ENCODE measurements at regions not wholly inside any gene's neighbourhood (a gene's known extent, or its start where the extent isn't known, plus 50 kb on each side); places are given as distances from the start of the nearest gene placed in this dataset.

DNA sequence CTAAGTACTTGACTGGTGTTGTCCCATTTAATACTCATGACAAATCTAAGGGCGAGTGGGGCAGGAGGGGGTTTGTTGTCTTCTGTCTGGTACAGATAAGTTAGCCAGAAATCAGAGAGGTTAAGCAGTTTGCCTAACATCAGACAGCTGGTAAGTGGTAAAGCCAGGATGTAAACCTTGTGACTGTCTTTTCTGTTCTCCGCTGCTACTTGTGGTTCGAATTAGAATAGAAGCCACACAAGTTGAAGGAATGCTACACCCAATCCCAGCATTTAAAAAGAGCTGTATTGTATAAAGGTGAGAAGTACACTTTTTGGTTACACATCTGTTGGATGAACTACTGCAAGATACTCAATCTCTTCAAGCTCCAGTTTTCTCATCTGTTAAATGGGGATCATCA is 474.7 kb upstream of the SUCLG2 start:
- Histone ChIP-seq H2BK120ac (replicated peaks; ENCODE audit: low read depth, low read length) (no peak overlapping the region), H4K91ac (replicated peaks; ENCODE audit: insufficient read length, low read length) (no peak overlapping the region), H2AFZ (ENCODE audit: low read length) (no peak overlapping the region), H3K4me3 (ENCODE audit: extremely low read depth in 1 of 4, insufficient read depth in 2 of 4, low read depth in 3 of 4, low read length in 4 of 4) (no peak overlapping the region), H3K4ac (replicated peaks; ENCODE audit: insufficient read length, low read depth, low read length) (no peak overlapping the region), H2BK5ac (ENCODE audit: low read depth, low read length) (no peak overlapping the region), H3K79me1 (ENCODE audit: low read depth, low read length) (no peaks in the 10 kb centered on the region), H3K79me2 (ENCODE audit: control insufficient read depth in 1 of 2, insufficient read depth in 2 of 2, low read length in 2 of 2) (no peaks in the 10 kb centered on the region), H3K27me3 (replicated peaks in 1 of 4; ENCODE audit: control insufficient read depth in 3 of 4, extremely low read depth in 1 of 4, insufficient read depth in 3 of 4, low read length in 3 of 4) (no peaks in the 10 kb centered on the region), H3K36me3 (ENCODE audit: control insufficient read depth in 2 of 4, insufficient read depth in 4 of 4, low read length in 3 of 4) (no peaks in the 10 kb centered on the region), H3K9me3 (ENCODE audit: insufficient read depth in 2 of 2, low read depth in 1 of 2, low read length in 1 of 2) (no peaks in the 10 kb centered on the region), H2BK12ac (ENCODE audit: low read depth, low read length) (no peak overlapping the region; the same call in 1 of the 2 replicates), H4K20me1 (replicated peaks in 1 of 2; ENCODE audit: control insufficient read depth in 1 of 2, insufficient read depth in 2 of 2, low read length in 2 of 2) (no peaks in the 10 kb centered on the region), H3K23ac (ENCODE audit: insufficient read length) (no peak overlapping the region), H3K14ac (ENCODE audit: insufficient read length) (no peak overlapping the region), H2BK15ac (ENCODE audit: low read length) (no peak overlapping the region), H2BK20ac (ENCODE audit: low read length) (no peak overlapping the region), H3K18ac (ENCODE audit: extremely low read depth, low read length) (no peak overlapping the region), H3K23me2 (ENCODE audit: low read depth, low read length) (peaks cover 6% of the 10 kb centered on the region; the same call in 1 of the 2 replicates), H4K8ac (ENCODE audit: extremely low read depth, insufficient read depth, low read length) (no peak overlapping the region), H3K4me1 (replicated peaks in 1 of 4; ENCODE audit: control insufficient read depth in 3 of 4, insufficient read depth in 4 of 4, low read length in 3 of 4) (no peaks in the 10 kb centered on the region), H3K27ac (ENCODE audit: low read depth, low read length) (no peak overlapping the region), H3K9ac (replicated peaks in 1 of 4; ENCODE audit: extremely low read depth in 1 of 4, low read depth in 3 of 4, low read length in 3 of 4) (no peak overlapping the region), H2AK5ac (ENCODE audit: low read depth, low read length) (no peak overlapping the region), H3K4me2 (ENCODE audit: insufficient read depth in 1 of 2, low read depth in 2 of 2, low read length in 2 of 2) (no peak overlapping the region), H3K56ac (replicated peaks; ENCODE audit: insufficient read length, low read depth, low read length) (no peak overlapping the region), H4K5ac (ENCODE audit: insufficient read length, low read depth, low read length) (no peak overlapping the region)
- ChIA-PET CTCF (ENCODE audit: partially characterized antibody) (interaction anchor here (0.5 to 1.8 kb wide), 4 partner anchors 13 to 1892 kb away, joined by 3 to 7 read pairs (median 4); no protein-coding TSS in a partner anchor), POLR2A (ENCODE audit: partially characterized antibody) (no interaction called here)
- 82% methylated on average over 3 of the region's 3 CpGs; no CpG with 5 or more reads in 1 of the 2 experiments for WGBS, 2 experiments (ENCODE audit: extremely low coverage in 1 of 2, insufficient coverage in 1 of 2, insufficient read length in 1 of 2, insufficient replicate concordance in 2 of 2, low coverage in 1 of 2, low lambda C conversion rate in 2 of 2, missing lambda C conversion rate in 1 of 2)
- DNase-seq (ENCODE audit: low read depth in 1 of 2, low spot score in 2 of 2): no peak
- no peak for FAIRE-seq
- TF ChIP-seq, protein P1, sequence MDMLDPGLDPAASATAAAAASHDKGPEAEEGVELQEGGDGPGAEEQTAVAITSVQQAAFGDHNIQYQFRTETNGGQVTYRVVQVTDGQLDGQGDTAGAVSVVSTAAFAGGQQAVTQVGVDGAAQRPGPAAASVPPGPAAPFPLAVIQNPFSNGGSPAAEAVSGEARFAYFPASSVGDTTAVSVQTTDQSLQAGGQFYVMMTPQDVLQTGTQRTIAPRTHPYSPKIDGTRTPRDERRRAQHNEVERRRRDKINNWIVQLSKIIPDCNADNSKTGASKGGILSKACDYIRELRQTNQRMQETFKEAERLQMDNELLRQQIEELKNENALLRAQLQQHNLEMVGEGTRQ (IDR thresholded peaks at IDR 0.05; ENCODE audit: low read length): no peak
- TF ChIP-seq TBP (IDR thresholded peaks at IDR 0.05; ENCODE audit: low read depth, low read length): no peak
